Osteoblast (primary cell): ENCODE measurements at regions not wholly inside any gene's neighbourhood (a gene's known extent, or its start where the extent isn't known, plus 50 kb on each side); places are given as distances from the start of the nearest gene placed in this dataset.

ENCODE experiments used
- DNase-seq: peaks from one replicate; pipeline ENCODE4 v3.0.0; 2011; ENCODE audit warnings: low spot score, mixed read lengths; ENCODE audit not compliant: insufficient read length; ENCODE audit errors: missing footprints
- H2AFZ ChIP-seq: 2 replicates; pipeline ENCODE4 v1.6.0; 2011; ENCODE audit warnings: mild to moderate bottlenecking, low read length
- H3K27ac ChIP-seq: 2 replicates; pipeline ENCODE4 v1.5.1; 2011; ENCODE audit warnings: mild to moderate bottlenecking, low read depth, low read length, moderate library complexity
- H3K27me3 ChIP-seq: 2 replicates; pipeline ENCODE4 v1.6.0; 2012; ENCODE audit warnings: mild to moderate bottlenecking, control low read depth, inconsistent platforms, low read length, moderate library complexity; ENCODE audit not compliant: insufficient read depth
- H3K36me3 ChIP-seq: 2 replicates; pipeline ENCODE4 v1.5.1; 2011; ENCODE audit warnings: mild to moderate bottlenecking, low read length, control low read depth, moderate library complexity; ENCODE audit not compliant: insufficient read depth
- H3K4me1 ChIP-seq: 2 replicates; pipeline ENCODE4 v1.5.1; 2011; ENCODE audit warnings: mild to moderate bottlenecking, low read length, control low read depth, moderate library complexity; ENCODE audit not compliant: insufficient read depth
- H3K4me2 ChIP-seq: 2 replicates; pipeline ENCODE4 v1.6.0; 2011; ENCODE audit warnings: mild to moderate bottlenecking, low read length; ENCODE audit not compliant: insufficient read depth
- H3K4me3 ChIP-seq: fragments of 200-600 bp; sonication (generic); 3 replicates; pipeline ENCODE4 v1.5.1; 2012; ENCODE audit warnings: mild to moderate bottlenecking, low read length, inconsistent platforms; ENCODE audit not compliant: insufficient read depth
- H3K79me2 ChIP-seq: 2 replicates; pipeline ENCODE4 v1.6.0; 2012; ENCODE audit warnings: mild to moderate bottlenecking, low read length, control low read depth, inconsistent platforms; ENCODE audit not compliant: insufficient read depth
- H3K9me3 ChIP-seq: 2 replicates; pipeline ENCODE4 v1.5.1; 2011; ENCODE audit warnings: low read depth, low read length, control low read depth
- H4K20me1 ChIP-seq: 2 replicates; pipeline ENCODE4 v1.6.0; 2012; ENCODE audit warnings: mild to moderate bottlenecking, low read length, control low read depth; ENCODE audit not compliant: insufficient read depth
- TF ChIP-seq, protein P1 (sequence below): IDR thresholded peaks from 2 replicates; pipeline ENCODE4 v1.5.1; 2011; ENCODE audit warnings: mild to moderate bottlenecking, low read depth, low read length, moderate library complexity; ENCODE audit errors: extremely low read depth

DNA sequence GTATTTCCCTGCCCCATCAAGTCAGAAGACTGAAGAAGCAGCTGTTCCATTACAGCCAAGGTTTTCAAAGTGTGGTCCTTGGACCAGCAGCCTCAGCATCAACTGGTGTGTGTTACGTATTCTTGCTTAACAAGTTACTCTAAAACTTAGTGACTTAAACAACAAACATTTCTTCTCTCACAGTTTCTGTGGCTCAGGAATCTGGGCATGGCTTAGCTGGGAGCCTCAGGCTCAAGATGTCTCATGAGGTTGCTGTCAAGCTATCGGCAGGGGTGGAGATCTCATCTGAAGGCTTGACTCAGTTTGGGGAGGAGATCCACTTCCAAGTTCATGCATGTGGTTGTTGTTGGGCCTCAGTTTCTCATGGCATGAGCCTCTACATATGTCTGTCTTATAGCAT is 174.5 kb downstream of the KTN1 start:
- DNase-seq, result no peak
- Histone ChIP-seq H3K36me3 (no peaks in the 10 kb centered on the region), H3K27me3 (peaks cover 3% of the 10 kb centered on the region), H3K4me2 (no peak overlapping the region), H2AFZ (no peak overlapping the region), H3K79me2 (no peaks in the 10 kb centered on the region), H3K4me3 (no peak overlapping the region), H3K4me1 (no peaks in the 10 kb centered on the region), H4K20me1 (no peaks in the 10 kb centered on the region), H3K9me3 (no peaks in the 10 kb centered on the region), H3K27ac (no peak overlapping the region)
- TF ChIP-seq, protein P1, sequence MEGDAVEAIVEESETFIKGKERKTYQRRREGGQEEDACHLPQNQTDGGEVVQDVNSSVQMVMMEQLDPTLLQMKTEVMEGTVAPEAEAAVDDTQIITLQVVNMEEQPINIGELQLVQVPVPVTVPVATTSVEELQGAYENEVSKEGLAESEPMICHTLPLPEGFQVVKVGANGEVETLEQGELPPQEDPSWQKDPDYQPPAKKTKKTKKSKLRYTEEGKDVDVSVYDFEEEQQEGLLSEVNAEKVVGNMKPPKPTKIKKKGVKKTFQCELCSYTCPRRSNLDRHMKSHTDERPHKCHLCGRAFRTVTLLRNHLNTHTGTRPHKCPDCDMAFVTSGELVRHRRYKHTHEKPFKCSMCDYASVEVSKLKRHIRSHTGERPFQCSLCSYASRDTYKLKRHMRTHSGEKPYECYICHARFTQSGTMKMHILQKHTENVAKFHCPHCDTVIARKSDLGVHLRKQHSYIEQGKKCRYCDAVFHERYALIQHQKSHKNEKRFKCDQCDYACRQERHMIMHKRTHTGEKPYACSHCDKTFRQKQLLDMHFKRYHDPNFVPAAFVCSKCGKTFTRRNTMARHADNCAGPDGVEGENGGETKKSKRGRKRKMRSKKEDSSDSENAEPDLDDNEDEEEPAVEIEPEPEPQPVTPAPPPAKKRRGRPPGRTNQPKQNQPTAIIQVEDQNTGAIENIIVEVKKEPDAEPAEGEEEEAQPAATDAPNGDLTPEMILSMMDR, result no peak

DNA sequence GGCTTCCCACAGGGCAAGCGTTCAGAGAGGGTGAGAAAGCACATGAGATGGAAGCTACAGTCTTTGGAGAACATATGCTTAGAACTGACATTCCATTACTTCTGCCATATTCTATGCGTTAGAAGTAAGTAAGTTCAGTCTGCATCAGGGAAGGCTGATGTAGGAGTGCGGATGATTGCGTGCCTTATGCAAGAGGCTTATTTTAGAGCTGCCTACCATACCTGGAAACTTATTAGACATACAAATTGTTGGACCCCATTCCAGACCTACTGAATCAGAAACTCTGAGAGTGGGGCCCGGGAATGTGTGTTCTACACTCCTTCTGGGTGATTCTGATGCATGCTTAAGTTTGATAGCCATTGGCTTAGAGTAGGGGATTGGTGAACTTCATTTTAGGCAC is 174.9 kb downstream of the KTN1 start:
- Histone ChIP-seq H4K20me1 (no peaks in the 10 kb centered on the region), H3K4me3 (no peak overlapping the region), H3K9me3 (no peaks in the 10 kb centered on the region), H3K4me1 (no peaks in the 10 kb centered on the region), H3K36me3 (no peaks in the 10 kb centered on the region), H3K27ac (no peak overlapping the region), H3K27me3 (peaks cover 3% of the 10 kb centered on the region), H3K79me2 (no peaks in the 10 kb centered on the region), H3K4me2 (no peak overlapping the region), H2AFZ (no peak overlapping the region)
- DNase-seq, result no peak
- TF ChIP-seq, protein P1, result no peak

DNA sequence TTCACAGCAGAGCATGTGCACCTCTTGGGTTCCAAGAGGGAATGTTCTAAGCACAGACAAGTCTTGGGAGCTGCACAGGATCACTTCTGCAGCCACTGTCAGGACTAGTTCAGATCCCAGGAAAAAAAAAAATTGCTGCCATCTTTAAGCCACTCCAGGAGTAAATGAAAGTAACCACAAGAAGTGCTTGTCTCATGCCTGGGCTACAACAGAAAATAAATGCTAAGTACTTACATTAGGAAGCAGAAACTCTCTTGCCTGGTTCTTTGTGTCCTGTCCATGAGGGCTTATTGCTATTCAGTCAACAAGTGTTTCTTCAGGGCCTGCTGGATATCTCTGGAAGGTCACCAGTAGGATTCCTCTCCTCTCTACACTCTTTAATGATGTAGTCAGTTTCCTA is 176.1 kb downstream of the KTN1 start:
- H3K4me2 ChIP-seq, result no peak overlapping the region
- no peaks in the 10 kb centered on the region for H3K9me3 ChIP-seq
- H4K20me1 ChIP-seq, result no peaks in the 10 kb centered on the region
- H3K27me3 ChIP-seq, result peaks cover 3% of the 10 kb centered on the region
- DNase-seq, result no peak
- H3K27ac ChIP-seq, result no peak overlapping the region
- H2AFZ ChIP-seq, result no peak overlapping the region
- no peaks in the 10 kb centered on the region for H3K36me3 ChIP-seq
- H3K4me1 ChIP-seq, result no peaks in the 10 kb centered on the region
- H3K4me3 ChIP-seq, result no peak overlapping the region
- no peaks in the 10 kb centered on the region for H3K79me2 ChIP-seq
- TF ChIP-seq, protein P1, result no peak

DNA sequence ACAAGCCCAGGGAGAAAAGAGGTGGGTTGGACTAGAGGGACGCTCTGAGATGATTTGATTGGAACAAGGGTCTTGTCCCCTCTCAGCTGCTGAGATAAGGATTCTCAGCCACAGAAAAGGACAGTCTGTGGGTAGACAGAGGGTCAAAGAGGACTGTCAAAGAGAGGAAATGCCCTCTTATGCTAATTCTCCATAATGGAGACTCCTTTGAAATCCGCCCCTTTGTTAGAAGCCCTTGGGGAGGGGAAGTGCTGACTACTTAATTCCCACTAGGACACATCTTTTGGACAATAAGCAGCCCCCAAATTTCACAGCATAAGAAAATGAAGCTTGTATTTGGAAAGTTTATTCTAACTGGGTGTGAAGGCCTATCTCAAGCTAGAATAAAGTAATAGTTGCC is 176.6 kb downstream of the KTN1 start:
- no peaks in the 10 kb centered on the region for H3K36me3 ChIP-seq

More for the DNA sequence above, 176.6 kb downstream of the KTN1 start:
- no peak for DNase-seq
- no peaks in the 10 kb centered on the region for H4K20me1 ChIP-seq
- peaks cover 3% of the 10 kb centered on the region for H3K27me3 ChIP-seq
- H3K9me3 ChIP-seq, result no peaks in the 10 kb centered on the region
- H3K79me2 ChIP-seq, result no peaks in the 10 kb centered on the region
- no peak overlapping the region for H2AFZ ChIP-seq
- H3K4me1 ChIP-seq, result no peaks in the 10 kb centered on the region
- no peak overlapping the region for H3K27ac ChIP-seq
- H3K4me3 ChIP-seq, result no peak overlapping the region
- TF ChIP-seq, protein P1, result no peak
- no peak overlapping the region for H3K4me2 ChIP-seq
